ENCODE measurements at regions not wholly inside any gene's neighbourhood (a gene's known extent, or its start where the extent isn't known, plus 50 kb on each side); places are given as distances from the start of the nearest gene placed in this dataset.

GRCh38 chr3:59443618-59444293 is 393.9 kb upstream of the CFAP20DC start:
- DNase-seq, result no peak
- TF ChIP-seq CTCF (IDR thresholded peaks at IDR 0.05) (no peak), POLR2A (IDR thresholded peaks at IDR 0.05) (no peak)
- Histone ChIP-seq H3K9me3 (no peaks in the 10 kb centered on the region), H3K27me3 (no peaks in the 10 kb centered on the region), H3K36me3 (no peaks in the 10 kb centered on the region), H3K4me3 (no peak overlapping the region), H3K4me1 (no peaks in the 10 kb centered on the region), H3K27ac (peak overlapping the region in 1 of 4 donors; percentile 5)

GRCh38 chr3:59442046-59442445 is 392.2 kb upstream of the CFAP20DC start:
- DNase-seq, result no peak
- TF ChIP-seq POLR2A (IDR thresholded peaks at IDR 0.05) (no peak), CTCF (IDR thresholded peaks at IDR 0.05) (no peak)
- H3K27me3 ChIP-seq, result no peaks in the 10 kb centered on the region

GRCh38 chr3:59440285-59441028 is 390.6 kb upstream of the CFAP20DC start:
- TF ChIP-seq POLR2A (IDR thresholded peaks at IDR 0.05) (no peak), CTCF (IDR thresholded peaks at IDR 0.05) (no peak)
- no peak for DNase-seq
- Histone ChIP-seq H3K27ac (no peak overlapping the region), H3K27me3 (no peaks in the 10 kb centered on the region), H3K36me3 (no peaks in the 10 kb centered on the region), H3K4me1 (no peaks in the 10 kb centered on the region), H3K9me3 (no peaks in the 10 kb centered on the region), H3K4me3 (no peak overlapping the region)

More at GRCh38 chr3:59442046-59442445, 392.2 kb upstream of the CFAP20DC start:
- Histone ChIP-seq H3K27ac (no peak overlapping the region), H3K4me1 (no peaks in the 10 kb centered on the region), H3K9me3 (no peaks in the 10 kb centered on the region), H3K36me3 (no peaks in the 10 kb centered on the region), H3K4me3 (no peak overlapping the region)

- DNase-seq, result no peak
- Histone ChIP-seq H3K9me3 (no peaks in the 10 kb centered on the region), H3K27ac (no peak overlapping the region), H3K4me3 (no peak overlapping the region), H3K4me1 (no peaks in the 10 kb centered on the region), H3K27me3 (no peaks in the 10 kb centered on the region), H3K36me3 (no peaks in the 10 kb centered on the region)
- TF ChIP-seq POLR2A (IDR thresholded peaks at IDR 0.05) (no peak), CTCF (IDR thresholded peaks at IDR 0.05) (no peak)
Observed at GRCh38 chr3:59438492-59438891, 388.7 kb upstream of the CFAP20DC start.

- no peak for DNase-seq
- H3K4me1 ChIP-seq, result no peaks in the 10 kb centered on the region
- no peak overlapping the region for H3K4me3 ChIP-seq
- H3K27ac ChIP-seq, result no peak overlapping the region
- H3K27me3 ChIP-seq, result no peaks in the 10 kb centered on the region
- H3K9me3 ChIP-seq, result peaks cover 0 to 3% (median 0%) of the 10 kb centered on the region in 4 donors
- H3K36me3 ChIP-seq, result no peaks in the 10 kb centered on the region
- TF ChIP-seq POLR2A (IDR thresholded peaks at IDR 0.05), result no peak
Observed at GRCh38 chr3:59436164-59436958, 386.5 kb upstream of the CFAP20DC start.

GRCh38 chr3:59433546-59433945 is 383.7 kb upstream of the CFAP20DC start:
- no peaks in the 10 kb centered on the region for H3K4me1 ChIP-seq
- peaks cover 0 to 3% (median 0%) of the 10 kb centered on the region in 4 donors for H3K9me3 ChIP-seq
- no peaks in the 10 kb centered on the region for H3K36me3 ChIP-seq
- H3K27me3 ChIP-seq, result no peaks in the 10 kb centered on the region
- H3K4me3 ChIP-seq, result no peak overlapping the region
- no peak for TF ChIP-seq CTCF (IDR thresholded peaks at IDR 0.05)
- TF ChIP-seq POLR2A (IDR thresholded peaks at IDR 0.05), result no peak
- no peak overlapping the region for H3K27ac ChIP-seq
- no peak for DNase-seq
